Muscle of arm (tissue), 1 donor: ENCODE measurements at regions not wholly inside any gene's neighbourhood (a gene's known extent, or its start where the extent isn't known, plus 50 kb on each side); places are given as distances from the start of the nearest gene placed in this dataset.
A peak's percentile ranks its signal among the peaks of the same experiment; 100 is the strongest.

Experiments used
- DNase-seq: peaks from one replicate; pipeline ENCODE4 v3.0.0-alpha.2; 2013

DNA sequence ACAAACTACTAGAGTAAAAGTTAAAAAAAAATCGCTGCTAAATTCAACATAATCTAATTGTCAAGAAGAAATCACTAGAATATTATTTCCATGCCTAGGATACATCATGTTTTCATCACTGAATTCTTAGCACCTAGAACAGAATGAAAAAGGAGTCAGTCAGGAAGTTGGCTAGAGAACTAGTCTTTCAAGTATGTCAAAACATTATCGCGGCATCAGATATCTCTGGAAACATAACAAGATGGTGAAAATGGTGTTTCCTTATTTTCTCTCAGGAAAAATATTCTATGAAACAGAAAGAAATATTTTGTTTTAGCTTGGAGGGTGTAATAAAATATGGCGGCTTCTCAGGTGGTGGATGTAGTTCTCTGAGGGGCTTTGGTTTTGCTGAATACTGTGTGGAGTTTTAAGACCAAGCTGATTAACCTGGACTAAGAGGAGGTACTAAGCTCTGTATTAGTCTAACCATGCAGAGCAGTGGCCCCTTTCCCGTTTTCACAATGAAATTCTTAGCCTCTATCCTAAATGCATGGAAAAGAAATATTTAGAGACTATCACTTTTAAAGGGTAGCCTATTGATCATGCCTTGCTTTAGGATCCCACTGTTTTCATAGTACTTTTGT is 205.6 kb downstream of the MDFIC start:
- no peak for DNase-seq

DNA sequence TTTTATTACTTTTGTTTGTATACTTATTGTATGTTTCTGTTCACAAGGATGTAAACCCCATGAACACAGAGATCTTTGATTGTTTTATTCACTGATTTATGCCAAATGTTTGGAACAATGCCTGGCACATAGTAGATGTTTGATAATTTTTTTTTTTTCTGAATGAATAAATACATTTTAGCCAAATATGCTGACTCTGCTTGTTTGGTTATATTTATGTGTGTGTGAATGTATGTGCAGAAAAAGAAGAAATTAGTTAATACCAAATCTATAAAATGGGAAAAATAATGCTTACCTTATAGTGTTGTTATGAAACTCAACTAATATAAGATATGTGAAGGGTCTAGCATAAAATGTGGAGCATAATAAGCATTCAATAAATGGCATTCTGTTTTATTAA is 203.9 kb downstream of the MDFIC start:
- DNase-seq = no peak

DNA sequence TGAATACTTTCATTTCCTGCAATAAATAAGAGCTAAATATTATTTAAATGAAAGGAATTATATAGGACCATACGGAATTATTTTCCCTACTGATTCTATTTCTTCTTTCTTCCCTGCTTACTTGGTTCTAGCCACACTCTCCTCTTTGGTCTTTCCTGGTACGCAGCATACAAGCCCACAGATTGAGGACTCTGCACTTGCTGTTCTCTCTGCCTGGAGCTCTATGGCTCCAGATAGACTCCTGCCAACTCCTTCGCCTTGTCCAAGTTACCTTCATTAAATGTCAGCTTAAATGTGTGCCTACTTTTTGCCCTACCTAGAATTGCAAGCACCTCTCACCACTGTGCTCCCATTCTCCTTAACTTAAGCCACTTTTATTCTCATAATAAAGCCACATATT is 203.4 kb downstream of the MDFIC start:
- no peak for DNase-seq

DNA sequence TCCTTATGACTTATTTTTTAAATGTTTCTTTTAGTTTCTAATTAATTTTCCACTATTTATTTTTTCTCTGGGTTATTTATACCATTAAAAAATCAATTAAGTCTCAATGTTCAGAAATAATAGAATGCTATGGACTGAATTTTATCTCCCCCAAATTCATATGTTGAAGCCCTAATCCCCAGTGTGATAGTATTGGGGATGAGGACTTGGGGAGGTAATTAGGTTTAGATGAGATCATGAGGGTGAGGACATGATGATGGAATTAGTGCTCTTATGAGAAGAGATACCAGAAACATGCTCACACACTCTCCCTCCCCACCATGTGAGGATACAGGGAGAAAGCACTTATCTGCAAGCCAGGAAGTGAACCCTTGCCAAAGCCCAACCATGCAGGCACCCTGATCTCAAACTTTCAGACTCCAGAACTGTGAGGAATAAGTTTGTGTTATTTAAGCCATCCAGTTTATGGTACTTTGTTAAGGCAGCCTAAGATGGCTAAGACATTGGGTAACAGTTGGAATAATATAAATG is 202.6 kb downstream of the MDFIC start:
- no peak for DNase-seq

DNA sequence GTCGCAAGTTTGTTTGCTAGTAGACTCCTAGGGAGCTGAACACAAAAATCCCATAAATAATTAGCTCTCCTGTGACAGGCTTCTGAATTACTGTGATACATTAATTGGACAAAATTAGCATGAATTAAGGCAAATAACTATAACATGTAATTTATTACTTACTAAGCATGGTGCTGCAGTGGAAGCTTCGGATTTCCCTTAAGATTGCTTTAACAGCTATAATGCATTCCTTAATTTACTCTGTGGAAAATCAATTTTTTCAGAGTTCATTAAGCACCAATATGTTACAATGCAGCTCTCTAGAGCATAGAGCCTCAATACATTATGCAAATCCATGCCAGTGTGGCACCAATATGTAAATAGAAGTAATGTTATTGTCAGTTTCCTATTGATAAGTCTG is 201.5 kb downstream of the MDFIC start:
- DNase-seq = no peak

DNA sequence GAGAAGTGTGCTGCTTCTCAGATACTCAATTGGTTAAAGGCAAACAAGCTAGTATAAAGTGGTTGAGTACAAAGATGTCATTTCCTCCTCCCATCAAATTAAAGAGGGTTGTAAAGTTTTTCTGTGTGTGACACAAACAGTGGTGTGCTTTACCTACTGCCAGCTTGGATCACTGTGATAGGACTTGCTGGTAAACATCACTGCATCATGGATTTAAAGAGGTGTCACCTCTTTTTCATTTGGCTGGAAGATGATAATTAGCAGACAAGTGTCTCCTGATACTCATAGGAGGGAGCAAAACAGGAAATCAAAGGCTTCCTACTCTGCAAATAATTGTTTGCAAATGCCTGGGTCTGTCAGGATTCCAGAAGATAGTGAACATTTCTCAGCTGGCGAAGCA is 200.5 kb downstream of the MDFIC start:
- DNase-seq = no peak

DNA sequence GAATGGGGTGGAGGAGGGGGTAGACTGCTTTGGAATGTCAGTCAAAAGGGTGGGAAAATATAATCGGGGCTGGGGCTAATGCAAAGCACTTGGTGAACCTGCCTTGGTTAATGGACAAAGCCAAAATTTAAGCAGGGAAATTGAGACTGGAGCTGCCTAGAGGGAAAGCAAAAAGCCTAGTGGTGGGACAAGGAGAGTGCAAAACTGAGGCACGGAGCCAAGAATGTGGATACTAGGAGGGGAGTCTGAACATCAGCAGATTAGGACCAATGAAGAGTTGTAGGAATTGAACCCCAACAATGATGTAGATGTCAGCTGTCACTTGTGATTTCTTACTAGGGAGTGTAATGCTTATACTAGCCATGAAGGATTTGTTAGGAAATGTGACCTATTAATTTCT is 195.9 kb downstream of the MDFIC start:
- DNase-seq = no peak

DNA sequence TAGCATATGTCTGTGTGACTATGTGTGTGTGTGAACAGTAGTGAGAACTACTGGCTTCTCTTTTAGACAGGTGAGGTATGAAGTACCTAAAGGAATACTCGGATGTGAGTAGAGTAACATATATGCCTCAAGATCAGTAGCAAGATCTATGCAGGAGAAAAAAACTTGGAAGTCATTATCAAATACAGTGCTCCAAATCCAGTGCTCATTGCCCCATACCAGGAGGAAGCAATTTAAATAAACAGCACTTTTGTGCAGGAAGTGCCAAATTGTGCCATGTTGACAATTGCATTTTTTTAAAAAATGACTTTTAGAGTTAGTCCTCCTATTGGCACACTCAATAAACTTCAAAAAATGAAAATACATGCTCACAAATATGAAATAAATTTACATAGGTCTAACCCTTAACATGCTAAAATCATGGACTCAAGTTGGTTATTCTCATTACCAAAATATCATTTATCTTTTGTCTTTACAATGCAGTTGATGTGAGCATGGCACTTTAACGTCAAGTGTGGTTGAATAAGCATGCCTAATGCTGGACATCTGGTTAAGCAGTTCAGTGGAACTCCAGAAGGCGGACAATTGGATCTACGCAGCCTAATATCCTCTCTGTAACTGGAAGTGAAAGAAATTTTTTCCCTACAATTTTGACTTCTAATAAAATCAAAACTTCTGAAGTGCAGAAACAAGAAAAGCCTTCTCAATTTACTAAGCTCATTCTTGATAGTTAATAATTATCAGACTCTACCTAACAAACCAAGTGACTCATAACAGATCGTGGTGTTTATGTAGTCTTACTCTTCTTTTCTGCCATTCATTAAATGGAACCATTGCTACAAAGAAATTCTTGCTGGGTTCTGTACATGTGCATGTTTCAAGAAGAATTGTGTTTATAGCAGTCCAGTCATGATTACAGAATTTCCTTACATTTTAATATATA is 195.2 kb downstream of the MDFIC start:
- DNase-seq = no peak

DNA sequence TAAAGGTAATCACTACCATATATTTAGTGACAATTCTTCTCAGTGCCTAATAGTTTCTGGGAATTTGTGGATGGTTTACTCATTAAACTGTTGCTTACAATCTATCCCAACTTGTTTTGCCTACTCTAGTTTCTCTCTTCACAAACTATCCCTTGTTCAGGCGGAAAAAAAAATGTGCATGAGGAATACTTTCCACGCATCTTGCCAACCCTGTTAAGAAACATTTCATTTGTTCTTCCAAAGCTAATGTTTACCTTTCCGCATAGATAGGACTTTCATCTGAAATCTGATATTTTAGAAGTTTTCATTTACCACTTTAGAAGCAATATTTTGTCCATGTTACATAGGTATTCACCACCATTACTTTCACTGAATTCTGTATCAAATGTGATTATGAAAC is 191.9 kb downstream of the MDFIC start:
- DNase-seq = no peak

DNA sequence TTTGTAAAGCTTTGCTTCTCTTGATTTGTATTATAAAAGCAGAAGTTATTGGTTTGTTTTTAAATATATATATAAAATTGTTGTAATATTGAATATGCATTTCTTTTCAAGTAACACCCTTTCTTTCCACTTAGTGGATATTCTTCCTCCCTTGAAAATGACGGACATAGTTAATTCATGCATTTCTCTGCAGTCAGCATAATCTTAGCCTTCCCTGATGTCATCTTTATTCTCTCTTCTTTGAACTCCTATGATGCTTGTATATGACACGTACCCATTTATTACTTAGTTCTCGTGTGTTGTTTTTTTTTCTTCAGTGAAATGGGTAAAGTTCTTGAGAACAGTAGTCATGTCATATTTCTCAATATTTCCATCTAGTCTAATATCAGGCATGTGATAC is 191.2 kb downstream of the MDFIC start:
- DNase-seq = no peak

DNA sequence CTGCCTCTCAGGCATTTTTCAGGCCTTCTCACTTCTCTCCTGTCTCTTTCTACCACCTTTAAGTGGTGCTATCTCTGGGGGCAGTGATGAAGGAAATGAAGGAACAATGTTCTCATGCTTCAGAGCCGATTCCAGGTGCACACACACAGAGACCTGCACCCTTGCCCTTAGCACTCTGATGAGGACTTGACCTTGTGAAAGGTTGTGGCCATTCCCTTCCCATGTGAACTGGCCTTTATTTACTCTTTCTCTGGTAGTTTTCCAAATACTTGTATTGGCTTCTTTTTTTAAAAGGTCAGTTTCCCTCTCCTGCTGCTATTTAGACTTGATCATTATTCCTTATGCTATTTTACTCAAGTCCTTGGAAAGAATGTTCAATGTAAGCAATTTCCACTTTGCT is 188.6 kb downstream of the MDFIC start:
- no peak for DNase-seq

DNA sequence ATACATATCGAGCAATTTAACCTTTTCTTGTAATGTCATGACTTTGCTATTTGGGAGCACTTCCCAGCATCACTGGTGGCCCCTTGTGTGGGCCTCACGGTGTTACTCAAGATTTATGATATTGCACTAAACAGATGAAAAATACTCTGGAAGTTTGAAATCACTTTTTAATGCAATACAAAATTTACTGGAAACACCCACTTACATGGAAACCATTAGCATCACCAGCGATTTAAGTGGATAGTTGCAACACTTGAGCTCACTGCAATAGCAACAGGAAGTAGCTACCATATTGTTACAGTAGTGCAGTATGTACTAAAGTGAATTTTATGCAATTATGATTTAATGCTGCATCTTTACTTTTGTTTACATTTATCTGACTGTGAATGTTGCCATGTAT is 184.4 kb downstream of the MDFIC start:
- DNase-seq = no peak

DNA sequence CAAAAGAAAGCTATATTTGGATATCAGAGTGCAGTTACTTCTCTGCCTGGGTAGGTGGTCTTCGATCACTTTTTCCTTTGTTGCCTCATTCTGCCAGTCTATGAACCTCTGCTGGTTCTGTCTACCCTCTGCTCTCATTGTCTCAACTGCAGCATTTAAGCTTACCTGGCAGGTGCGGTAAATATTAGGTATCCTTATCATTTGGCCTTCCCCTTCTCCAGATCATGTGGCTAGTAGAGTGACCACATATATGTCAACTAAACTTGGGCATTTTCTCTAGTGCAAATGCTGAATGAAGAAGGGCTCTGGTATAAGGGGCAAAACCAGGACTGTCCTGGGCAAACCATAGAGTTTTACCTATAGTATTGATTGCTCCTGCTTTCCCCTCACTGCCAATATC is 180.8 kb downstream of the MDFIC start:
- DNase-seq = no peak

DNA sequence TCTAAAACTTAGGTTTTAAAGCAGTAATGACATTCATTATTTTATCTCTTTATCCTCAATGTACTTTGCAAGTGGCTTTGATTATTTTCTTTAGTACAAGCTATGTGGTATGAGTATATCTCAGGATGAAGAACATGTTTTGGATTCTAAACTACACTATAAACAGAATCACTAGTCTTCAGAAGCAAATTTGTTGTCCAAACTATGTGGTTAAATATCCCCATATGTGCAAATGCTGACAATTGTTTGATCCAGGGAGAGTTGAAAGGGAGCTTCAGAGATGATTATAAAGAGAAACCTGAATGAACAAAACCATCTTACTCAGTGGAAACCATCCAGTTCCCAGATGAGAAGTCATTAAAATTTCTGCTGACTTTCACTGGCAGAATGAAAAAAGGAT is 179.3 kb downstream of the MDFIC start:
- no peak for DNase-seq

DNA sequence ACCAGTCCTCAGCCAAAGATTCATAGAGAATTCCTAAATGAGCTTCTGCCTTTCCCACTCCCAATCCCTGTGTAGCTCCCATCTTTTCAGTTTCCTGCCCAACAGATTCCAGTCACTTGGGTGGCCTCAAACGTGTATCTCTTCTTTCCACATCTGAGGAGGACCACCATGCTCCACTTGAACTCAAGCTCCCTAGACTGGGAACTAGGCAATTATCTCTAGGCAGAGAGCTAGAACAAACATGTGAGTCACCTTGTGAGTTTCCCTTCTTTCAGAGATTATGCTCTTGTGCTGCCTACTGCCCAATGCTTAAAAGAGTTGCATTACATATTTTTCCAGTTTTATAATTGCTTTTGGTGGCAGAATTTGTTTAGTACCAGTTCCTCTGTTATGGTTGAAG is 178.0 kb downstream of the MDFIC start:
- no peak for DNase-seq

DNA sequence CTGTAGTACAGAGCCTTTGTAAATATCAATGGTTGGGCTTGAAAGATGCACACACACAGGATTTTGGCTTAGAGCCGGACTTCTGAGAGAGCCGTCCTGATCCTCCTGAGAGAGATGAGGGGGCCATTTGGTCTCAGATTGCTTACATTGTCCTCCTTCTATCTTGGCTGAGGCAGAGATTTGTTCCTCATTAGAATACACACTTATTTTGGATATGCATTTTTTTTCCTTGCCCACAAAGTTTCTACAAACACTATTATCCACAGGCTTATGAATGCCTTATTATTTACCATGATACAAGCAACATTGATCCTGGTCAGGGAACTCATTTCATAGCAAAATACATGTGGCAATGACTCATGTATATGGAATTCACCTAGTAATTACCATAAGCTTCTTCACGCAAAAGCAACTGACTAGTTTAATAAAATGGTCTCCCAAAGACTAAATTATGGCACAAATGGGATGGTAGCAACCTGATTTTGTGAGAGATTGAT is 175.3 kb downstream of the MDFIC start:
- DNase-seq = peak; percentile 21

DNA sequence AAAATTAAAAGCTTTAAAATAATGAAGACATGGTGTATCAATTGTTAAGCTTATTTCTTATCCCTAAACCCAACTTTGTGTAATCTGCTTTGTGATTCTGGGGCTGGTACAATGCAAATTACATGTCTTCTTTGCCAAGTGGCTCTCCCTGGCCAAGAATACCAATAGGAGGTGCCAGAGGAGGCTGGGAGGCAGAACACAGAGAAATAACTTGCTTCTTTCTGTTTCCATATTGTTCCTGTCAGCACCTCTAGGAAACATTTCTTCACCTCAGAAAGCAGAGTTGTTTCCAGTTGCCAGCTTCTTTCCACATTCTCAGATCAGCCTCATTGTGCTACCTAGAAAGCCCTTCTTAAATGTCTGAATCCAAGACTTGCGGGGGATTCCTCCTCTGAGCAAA is 174.4 kb downstream of the MDFIC start:
- no peak for DNase-seq

DNA sequence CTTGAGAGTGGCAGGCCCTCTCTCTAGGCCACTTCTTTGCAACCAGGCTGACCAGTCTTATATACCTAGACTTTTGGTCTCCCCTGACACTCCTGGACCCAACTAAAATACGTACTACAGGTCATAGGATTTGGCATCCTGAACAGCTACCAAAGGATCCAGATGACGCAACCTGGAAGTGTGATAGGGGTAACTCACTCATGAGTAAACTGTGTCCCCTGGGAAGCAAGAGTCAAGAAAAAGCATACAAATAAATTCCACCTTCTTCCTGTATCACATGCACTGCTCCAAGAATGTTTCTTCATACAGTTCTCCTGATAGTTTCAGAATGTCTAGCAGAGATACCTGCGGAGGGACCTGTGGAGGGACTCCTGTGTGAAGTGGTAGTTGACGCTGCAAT is 172.3 kb downstream of the MDFIC start:
- no peak for DNase-seq

DNA sequence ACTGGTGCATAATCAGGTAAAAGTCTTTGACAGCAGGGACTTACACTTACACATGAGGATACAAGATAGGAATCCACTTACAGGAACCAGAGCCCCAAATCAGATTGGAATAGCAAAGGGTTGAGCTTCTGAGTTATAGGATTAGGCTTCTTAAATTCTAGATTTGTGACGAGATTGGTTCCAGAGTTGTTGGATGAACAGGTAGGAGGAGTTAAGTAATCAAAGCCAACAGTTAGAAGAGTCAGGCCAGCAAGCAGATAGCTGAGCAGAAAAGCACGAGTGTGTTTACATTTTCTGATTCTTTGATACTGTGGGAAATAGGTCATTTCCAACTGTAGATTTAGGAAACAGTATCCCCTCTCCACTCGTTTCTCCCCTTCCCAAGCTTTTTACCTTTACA is 167.0 kb downstream of the MDFIC start:
- no peak for DNase-seq

DNA sequence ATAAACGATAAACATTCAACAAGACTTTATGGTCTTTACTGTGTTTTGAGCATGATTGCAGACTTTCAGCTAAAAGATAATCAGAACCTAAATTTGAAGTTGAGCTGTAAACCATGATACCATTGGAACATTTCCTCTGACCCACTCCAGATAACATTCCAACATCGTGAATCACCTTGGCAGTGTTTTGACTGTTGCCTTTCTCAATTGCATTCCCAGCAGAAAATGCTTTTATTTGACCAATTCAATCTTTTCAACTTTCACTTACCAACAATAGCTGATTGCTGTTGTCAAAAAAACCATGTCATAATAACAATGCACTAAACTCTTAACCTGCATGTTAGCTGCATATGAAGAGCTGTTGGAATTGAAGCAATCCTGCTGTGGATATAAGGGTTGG is 165.5 kb downstream of the MDFIC start:
- DNase-seq = peak; percentile 25

DNA sequence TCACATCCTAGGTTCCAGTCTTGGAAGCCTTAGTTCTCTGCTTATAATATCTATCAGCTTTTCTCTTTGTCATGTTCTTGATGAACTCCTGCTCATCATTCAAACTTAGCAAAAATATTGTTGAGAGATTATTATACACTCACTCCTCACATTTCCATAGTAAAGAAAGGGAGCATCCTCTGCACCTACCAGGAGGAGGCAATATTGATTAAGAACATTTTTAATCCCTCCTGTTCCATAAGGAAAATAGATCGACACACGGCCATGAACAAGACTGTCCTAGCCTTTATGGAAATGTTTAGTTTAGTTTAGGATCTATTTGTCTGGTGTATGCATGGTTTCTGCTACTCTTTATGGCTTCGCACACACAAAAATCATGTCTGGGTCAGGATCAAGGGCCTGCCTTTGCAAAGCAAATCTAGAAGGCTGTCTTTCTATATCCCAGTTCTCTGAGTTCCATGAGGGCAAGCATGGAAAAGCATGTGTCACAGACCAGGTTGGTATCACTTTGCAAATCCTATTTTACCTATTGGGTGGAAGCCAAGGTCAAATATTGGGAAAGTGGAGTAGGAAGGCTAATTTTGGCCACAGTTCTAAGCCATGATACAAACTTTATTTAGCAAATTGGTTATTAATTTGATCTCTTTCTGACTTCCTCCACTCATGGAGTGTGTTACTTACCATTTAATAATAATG is 164.4 kb downstream of the MDFIC start:
- no peak for DNase-seq

DNA sequence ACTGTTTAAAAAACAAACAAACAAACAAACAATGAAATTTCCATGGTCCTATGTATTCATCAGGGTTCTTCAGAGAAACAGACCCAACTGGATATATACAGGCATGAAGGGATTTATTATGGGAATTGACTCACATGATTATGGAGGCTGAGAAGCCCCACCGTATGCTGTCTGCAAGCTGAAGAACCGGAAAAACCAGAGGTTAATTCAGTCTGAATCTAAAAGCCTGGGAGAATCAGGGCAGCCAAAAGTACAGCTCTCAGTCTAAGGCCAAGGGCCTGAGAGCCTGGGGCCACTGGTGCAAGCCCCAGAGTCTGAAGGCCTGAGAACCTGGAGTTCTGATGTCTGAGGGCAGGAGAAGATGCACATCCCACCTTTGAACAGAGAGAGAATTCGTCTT is 163.5 kb downstream of the MDFIC start:
- no peak for DNase-seq

DNA sequence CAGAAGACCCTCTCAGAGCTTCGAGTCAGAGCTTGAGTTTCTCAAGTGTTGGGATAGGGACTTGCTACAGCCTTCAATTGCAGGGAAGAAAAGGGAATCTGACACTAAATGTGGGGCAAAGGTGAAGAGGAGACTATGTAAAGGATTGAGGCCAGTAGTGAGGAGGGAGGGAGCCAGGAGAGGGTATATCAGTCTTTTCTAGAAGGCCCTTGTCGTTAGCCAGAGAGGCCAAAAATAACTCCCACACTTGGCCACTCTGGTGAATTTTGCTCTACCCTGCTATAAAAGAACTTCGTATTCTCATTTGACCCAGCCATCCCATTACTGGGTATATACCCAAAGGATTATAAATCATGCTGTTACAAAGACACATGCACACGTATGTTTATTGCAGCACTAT is 162.0 kb downstream of the MDFIC start:
- DNase-seq = no peak
